Fibroblast of villous mesenchyme (primary cell): ENCODE measurements at regions not wholly inside any gene's neighbourhood (a gene's known extent, or its start where the extent isn't known, plus 50 kb on each side); places are given as distances from the start of the nearest gene placed in this dataset.

Experiments used
- DNase-seq: peaks from one replicate; pipeline ENCODE4 v3.0.0-alpha.2; 2010; ENCODE audit warnings: low read depth
- H3K4me3 ChIP-seq: 2 replicates; pipeline ENCODE4 v1.5.1; 2011; ENCODE audit warnings: low read depth, mild to moderate bottlenecking, low read length
- CTCF ChIP-seq: IDR thresholded peaks from 2 replicates; pipeline ENCODE4 v1.5.1; 2012; ENCODE audit warnings: low read depth, mild to moderate bottlenecking, low read length; ENCODE audit not compliant: insufficient read depth

GRCh38 chr10:130666215-130666614 is 530.0 kb downstream of the GLRX3 start:
- no peak for TF ChIP-seq CTCF
- no peak for DNase-seq
- no peak overlapping the region for H3K4me3 ChIP-seq

- TF ChIP-seq CTCF = no peak
Observed at GRCh38 chr10:130686689-130687300, 550.6 kb downstream of the GLRX3 start.

GRCh38 chr10:130687566-130687965 is 551.4 kb downstream of the GLRX3 start:
- H3K4me3 ChIP-seq = no peak overlapping the region
- no peak for DNase-seq
- TF ChIP-seq CTCF = no peak

More at GRCh38 chr10:130686689-130687300, 550.6 kb downstream of the GLRX3 start:
- no peak overlapping the region for H3K4me3 ChIP-seq
- DNase-seq = no peak

GRCh38 chr10:130689743-130690626 is 553.8 kb downstream of the GLRX3 start:
- no peak for TF ChIP-seq CTCF
- DNase-seq = no peak
- H3K4me3 ChIP-seq = no peak overlapping the region

- no peak for DNase-seq
- no peak overlapping the region for H3K4me3 ChIP-seq
- TF ChIP-seq CTCF = no peak
Observed at GRCh38 chr10:130691776-130692175, 555.6 kb downstream of the GLRX3 start.

- H3K4me3 ChIP-seq = no peak overlapping the region
- no peak for TF ChIP-seq CTCF
- DNase-seq = no peak
Observed at GRCh38 chr10:130696870-130697269, 560.7 kb downstream of the GLRX3 start.
